Stimulated activated CD4-positive, alpha-beta T cell treated with anti-CD3 and anti-CD28 coated beads, Interleukin-15, amount 100 ng/mL, for 24 hours (primary cell): ENCODE measurements at regions not wholly inside any gene's neighbourhood (a gene's known extent, or its start where the extent isn't known, plus 50 kb on each side); places are given as distances from the start of the nearest gene placed in this dataset.

ENCODE experiments used
- DNase-seq: peaks from one replicate; pipeline ENCODE4 v3.0.0-alpha.2; 2020

GRCh38 chr3:148600902-148601765 lies 96.6 kb upstream of the AGTR1 start:
- no peak for DNase-seq

GRCh38 chr3:148601766-148602685 lies 95.7 kb upstream of the AGTR1 start:
- no peak for DNase-seq

DNA sequence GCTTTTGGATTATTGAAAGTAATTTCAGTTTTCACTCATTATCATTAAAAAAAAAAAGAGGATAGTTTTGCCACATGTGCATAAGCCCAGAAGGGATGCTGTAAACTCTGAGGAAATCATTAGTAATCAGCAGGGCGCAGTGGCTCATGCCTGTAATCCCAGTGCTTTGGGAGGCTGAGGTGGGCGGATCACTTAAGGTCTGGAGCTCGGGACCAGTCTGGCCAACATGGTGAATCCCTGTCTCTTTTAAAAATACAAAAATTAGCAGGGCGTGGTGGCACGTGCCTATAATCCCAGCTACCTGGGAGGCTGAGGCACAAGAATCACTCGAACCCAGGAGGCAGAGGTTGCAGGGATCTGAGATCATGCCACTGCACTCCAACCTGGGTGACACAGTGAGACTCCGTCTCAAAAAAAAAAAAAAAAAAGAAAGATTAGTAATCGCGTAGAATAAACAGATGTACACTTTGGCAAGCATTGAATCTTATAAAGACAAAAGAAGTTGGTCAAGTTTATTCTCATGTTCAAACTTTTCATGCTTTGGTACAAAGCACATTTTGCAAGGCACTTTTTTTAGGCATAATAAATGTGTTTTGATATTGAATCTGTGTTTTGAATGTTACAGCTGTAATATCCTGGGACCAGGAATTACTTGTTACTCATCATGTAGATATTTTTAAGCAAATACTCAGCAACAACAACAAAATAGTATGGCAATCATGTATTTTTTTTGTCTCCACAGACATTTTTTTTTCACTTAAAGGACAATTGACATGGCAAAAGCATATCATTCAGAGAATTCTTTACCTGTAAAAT lies 93.2 kb upstream of the AGTR1 start:
- DNase-seq: no peak

DNA sequence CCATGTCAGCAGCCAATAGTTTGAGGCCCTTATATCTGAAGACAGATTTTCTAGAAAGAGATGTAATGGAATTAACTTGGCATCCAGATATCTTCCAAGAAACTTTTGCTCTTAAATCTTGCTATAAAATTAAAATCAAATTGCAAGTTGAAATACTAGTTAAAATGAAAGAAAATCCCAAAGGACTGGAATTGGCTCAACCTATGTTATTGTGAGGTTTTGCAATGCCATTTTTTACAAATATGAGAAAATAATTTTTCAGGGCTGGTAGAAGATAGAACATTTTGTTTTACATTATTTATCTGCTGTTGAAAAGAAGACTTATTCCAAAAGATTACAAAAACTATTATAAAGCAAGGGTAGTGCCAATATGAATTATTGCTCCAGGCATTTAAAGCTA lies 92.2 kb upstream of the AGTR1 start:
- no peak for DNase-seq

DNA sequence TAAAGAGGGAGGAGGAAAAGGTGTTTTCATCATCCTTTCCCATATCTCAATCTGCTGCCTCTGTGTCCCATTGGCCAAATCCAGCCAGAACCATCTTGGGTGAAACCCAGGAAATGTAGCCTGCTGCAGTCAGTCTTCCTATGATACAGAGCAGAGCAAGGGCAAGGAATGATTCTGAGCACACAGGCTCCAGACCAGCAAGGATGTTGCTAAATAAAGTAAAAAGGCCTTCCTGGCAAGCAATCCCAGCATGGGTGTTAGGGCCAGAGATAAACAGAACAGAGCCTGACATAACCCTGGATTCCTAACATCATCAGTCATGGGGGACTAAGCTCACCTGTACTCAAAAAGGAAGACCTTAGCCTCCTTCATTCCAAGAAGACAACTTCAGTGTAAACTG lies 90.7 kb upstream of the AGTR1 start:
- DNase-seq: no peak

DNA sequence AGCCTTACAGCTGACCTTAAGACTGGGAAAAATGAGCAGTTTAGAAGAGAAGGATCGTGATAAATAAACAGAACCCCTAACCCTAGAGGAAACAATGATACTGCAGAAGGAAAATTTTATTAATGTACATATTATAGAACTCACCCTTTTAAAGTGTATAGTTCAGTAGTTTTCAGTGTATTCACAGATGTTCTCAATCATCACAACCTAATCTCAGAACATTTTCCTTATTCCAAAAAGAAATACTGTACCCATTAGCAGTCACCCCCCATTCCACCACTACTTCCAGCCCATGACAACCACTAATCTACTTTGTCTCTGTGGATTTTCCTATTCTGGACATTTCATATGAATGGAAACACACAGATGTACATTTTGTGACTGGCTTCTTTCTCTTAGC lies 90.2 kb upstream of the AGTR1 start:
- no peak for DNase-seq

DNA sequence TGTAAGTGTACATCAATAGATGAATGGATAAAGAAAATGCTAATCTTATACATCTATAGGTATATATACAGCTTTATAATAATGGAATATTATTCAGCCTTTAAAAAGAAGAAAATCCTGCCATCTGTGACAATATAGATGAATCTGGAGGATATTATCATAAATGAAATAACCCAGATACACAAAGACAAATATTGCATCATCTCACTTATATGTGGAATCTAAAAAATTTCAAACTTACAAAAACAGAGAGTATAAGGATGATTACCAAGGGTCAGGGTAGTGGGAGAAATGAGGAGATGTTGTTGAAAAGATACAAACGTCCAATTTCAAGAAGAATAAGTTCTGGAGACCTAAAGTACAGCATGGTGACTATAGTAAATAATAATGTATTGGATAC lies 85.4 kb upstream of the AGTR1 start:
- DNase-seq: no peak

DNA sequence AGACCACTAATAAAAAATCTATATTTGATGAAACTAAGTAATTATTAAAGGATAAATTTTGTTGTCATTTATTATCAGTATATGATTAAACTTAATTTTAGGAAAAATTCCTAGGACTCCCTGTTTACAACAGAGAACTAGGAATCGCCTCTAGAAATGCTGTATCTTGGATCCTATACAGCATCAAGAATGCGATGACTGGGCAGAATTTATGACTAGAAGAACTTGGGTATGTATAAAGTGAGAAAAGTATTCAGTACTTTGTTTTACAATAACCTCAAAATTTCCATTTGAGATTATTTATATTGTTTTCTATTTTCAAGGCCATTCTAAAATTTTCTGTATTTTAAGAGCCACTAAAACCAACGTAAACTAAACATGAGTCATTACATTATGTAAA lies 82.3 kb upstream of the AGTR1 start:
- DNase-seq: no peak

- DNase-seq: no peak
These were observed 72.5 kb upstream of the AGTR1 start for GRCh38 chr3:148625095-148625736.

DNA sequence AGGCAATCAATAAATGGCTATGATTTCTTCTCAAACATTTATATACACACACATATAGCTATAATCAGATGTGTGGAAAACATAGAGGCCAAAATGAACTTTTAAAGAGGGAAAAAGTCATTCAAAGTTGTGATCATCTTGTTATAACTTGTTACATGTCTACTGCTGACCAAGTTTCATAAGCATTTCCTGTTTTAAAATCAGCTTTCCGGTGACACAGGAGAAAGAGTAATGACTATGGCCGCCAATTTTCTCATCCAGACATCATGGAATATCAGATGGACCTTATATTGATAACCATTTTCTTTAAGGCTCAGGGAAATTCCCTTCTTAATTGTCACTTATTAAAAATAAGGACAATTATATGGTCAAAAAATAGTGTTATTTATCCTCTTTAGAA lies 71.7 kb upstream of the AGTR1 start:
- no peak for DNase-seq

DNA sequence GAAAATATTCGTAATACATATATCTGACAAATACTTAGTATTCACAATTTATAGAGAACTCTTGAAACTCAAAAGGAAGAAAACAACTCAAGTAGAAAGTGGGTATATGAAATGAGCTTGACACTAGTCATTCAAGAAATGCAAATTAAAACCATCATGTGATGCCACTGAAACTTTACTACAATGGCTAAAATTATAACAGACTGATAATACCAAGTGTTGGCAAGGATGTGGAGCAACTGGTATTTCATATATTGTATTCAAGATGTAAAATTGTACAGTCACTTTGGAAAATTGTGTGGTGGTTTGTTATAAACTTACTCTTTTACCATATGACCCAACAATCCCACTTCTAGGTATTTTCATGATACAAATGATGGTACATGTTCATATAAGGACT lies 68.7 kb upstream of the AGTR1 start:
- no peak for DNase-seq

GRCh38 chr3:148631124-148631903 lies 66.4 kb upstream of the AGTR1 start:
- DNase-seq: no peak

DNA sequence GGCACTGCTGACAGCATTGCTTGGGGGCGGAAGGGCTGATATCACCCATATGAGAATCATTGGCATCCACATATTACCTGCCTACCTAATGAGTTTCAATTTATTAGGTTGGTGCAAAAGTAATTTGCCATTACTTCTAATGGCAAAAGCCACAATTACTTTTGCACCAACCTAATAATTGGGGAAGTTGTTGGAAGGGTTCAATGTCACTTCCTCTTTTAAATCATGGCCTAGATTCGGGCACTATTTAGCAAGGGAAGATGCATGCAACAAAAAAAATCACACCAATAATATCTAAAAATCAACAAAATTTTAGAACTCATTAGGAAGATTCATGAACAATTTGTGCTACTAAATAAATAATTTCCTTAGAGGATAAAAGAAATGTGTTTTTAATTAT lies 56.0 kb upstream of the AGTR1 start:
- DNase-seq: no peak

- no peak for DNase-seq
These were observed 55.5 kb upstream of the AGTR1 start for GRCh38 chr3:148642214-148642613.

GRCh38 chr3:148642616-148643015 lies 55.1 kb upstream of the AGTR1 start:
- no peak for DNase-seq

- no peak for DNase-seq
These were observed 54.3 kb upstream of the AGTR1 start for GRCh38 chr3:148643389-148643840.

DNA sequence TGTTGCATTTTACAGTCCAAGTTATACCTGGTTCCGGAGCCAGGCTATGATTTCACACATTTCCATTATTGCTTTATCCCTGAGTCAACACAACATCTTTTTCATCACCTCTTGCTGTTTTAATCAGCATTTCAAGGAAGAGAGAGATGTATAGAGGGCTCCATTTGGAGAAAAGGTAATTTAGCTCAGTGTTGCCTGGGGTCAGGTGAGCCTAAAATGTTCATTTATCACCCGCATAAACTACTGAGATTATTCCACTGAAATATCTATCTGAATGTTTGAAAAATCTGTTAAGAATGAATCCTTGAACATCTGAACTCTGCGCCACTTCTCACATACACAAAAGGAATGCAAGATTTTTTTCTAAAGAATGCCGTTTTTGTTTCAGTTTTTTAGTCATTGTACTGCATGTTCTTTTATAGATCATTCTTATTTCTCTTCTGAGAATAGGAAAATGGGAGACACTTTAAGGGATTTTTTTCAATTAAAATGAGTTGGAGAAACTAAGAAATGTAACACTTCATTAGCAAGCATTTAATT lies 51.5 kb upstream of the AGTR1 start:
- no peak for DNase-seq
